ENCODE measurements at regions not wholly inside any gene's neighbourhood (a gene's known extent, or its start where the extent isn't known, plus 50 kb on each side); places are given as distances from the start of the nearest gene placed in this dataset.

DNA sequence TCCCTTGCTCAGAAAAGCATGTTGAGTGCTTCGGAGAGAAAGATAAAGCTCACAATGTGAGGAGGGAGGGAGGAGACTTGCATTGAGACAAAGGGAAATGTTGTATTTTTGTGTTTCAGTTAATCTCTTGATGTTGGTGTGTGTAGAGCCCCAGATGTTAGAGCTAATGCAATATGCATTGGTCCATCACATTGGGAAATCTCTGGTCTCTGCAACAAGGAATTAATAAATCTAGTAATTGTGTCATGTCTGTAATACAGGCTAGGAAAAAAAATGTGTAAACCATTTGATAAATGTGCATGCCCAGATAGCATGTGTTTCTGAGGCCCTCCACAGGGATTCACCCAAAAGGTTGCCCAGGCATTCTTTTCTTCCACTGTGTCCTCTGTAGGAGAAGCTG is 230.4 kb upstream of the KCNH8 start:
- DNase-seq (ENCODE audit: low spot score), result no peak

DNA sequence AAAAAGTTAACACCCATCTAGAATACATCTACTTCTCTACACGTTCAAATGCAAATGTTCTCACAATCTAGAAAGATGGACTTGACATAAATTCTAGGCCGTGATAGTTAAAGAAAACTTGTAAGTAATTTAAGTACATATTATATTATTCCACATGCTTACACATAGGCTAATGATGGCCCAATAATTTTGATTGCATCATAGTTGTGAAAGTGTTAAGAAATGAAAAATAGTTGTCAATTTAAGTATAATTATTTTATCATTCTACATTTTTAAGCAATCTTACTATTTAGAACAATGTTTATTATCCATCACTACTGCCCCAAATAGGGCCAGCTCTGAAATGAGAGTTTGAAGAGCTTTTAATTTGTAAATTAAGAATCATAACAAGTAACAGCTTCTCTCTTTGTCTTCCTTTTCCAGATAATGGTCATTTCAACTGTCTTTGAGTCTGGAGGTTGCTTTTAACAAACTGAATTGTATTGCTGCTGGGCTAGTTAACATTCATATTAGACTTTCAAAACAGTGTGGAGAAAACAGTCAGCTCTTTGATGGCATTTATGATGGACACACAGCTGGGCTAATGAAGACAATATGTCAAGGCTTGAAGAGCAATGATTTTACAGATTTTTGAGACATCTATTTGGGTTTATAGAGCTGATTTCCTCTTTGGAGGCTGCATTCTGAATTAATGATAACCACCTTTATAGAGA is 246.1 kb upstream of the KCNH8 start:
- CTCF ChIA-PET, result no interaction called here
- intact Hi-C loops (cut with micrococcal nuclease; ENCODE audit: unreplicated experiment), result no loop called here

More for the DNA sequence above, 230.4 kb upstream of the KCNH8 start:
- no TSS peak for BruUV-seq (replicated peaks)
- Histone ChIP-seq H3K4me3 (ENCODE audit: low read depth, low read length, poor library complexity, severe bottlenecking) (no peak overlapping the region), H3K27me3 (replicated peaks; ENCODE audit: insufficient read depth, low read depth, low read length, poor library complexity) (no peaks in the 10 kb centered on the region), H3K36me3 (ENCODE audit: insufficient read depth, low read length, poor library complexity, severe bottlenecking) (no peaks in the 10 kb centered on the region), H3K9me3 (ENCODE audit: low read depth, low read length, poor library complexity, severe bottlenecking) (peaks cover 6% of the 10 kb centered on the region), H3K27ac (ENCODE audit: low read depth, low read length, poor library complexity, severe bottlenecking) (no peak overlapping the region), H3K4me1 (ENCODE audit: insufficient read depth, low read length, poor library complexity, severe bottlenecking) (no peaks in the 10 kb centered on the region)
- intact Hi-C loops (cut with micrococcal nuclease; ENCODE audit: unreplicated experiment), result no loop called here
- ChIA-PET CTCF (no interaction called here), POLR2A (ENCODE audit: low non-redundant PET) (no interaction called here)
- no peak for TF ChIP-seq EZH2 (IDR thresholded peaks at IDR 0.05; ENCODE audit: borderline replicate concordance, low read depth, low read length, poor library complexity, severe bottlenecking)

DNA sequence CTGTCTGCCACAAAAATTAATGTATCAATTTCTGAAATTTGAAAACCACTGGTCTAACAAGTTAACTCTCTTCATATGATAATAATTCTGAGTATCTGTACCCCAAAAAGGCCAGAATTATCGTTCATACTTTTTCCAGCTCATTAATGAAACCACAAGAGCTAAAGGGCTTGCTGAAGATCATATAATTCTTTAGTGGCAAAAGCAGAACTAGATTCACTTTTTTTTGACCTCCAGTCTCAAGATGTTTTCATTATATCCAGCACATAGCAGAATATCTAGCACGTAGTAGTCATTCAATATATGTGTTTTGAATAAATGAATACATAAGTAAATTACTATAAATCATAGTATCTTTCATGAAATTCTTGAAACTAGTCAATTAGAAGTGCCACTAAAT is 246.7 kb upstream of the KCNH8 start:
- TF ChIP-seq, protein P1, sequence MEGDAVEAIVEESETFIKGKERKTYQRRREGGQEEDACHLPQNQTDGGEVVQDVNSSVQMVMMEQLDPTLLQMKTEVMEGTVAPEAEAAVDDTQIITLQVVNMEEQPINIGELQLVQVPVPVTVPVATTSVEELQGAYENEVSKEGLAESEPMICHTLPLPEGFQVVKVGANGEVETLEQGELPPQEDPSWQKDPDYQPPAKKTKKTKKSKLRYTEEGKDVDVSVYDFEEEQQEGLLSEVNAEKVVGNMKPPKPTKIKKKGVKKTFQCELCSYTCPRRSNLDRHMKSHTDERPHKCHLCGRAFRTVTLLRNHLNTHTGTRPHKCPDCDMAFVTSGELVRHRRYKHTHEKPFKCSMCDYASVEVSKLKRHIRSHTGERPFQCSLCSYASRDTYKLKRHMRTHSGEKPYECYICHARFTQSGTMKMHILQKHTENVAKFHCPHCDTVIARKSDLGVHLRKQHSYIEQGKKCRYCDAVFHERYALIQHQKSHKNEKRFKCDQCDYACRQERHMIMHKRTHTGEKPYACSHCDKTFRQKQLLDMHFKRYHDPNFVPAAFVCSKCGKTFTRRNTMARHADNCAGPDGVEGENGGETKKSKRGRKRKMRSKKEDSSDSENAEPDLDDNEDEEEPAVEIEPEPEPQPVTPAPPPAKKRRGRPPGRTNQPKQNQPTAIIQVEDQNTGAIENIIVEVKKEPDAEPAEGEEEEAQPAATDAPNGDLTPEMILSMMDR (conservative IDR thresholded peaks at IDR 0.05; ENCODE audit: low read depth, low read length), result no peak
- TF ChIP-seq EZH2 (IDR thresholded peaks at IDR 0.05; ENCODE audit: borderline replicate concordance, low read depth, low read length, poor library complexity, severe bottlenecking), result no peak
- POLR2A ChIA-PET (ENCODE audit: low non-redundant PET), result no interaction called here
- CTCF ChIA-PET, result no interaction called here
- H3K4me3 ChIP-seq (ENCODE audit: low read depth, low read length, poor library complexity, severe bottlenecking), result no peak overlapping the region
- H3K27ac ChIP-seq (ENCODE audit: low read depth, low read length, poor library complexity, severe bottlenecking), result no peak overlapping the region
- H3K36me3 ChIP-seq (ENCODE audit: insufficient read depth, low read length, poor library complexity, severe bottlenecking), result no peaks in the 10 kb centered on the region
- intact Hi-C loops (cut with micrococcal nuclease; ENCODE audit: unreplicated experiment), result no loop called here
- no peak for DNase-seq (ENCODE audit: low spot score)
- no peaks in the 10 kb centered on the region for H3K27me3 ChIP-seq (replicated peaks; ENCODE audit: insufficient read depth, low read depth, low read length, poor library complexity)
- H3K9me3 ChIP-seq (ENCODE audit: low read depth, low read length, poor library complexity, severe bottlenecking), result no peaks in the 10 kb centered on the region
- H3K4me1 ChIP-seq (ENCODE audit: insufficient read depth, low read length, poor library complexity, severe bottlenecking), result no peaks in the 10 kb centered on the region
- no TSS peak for BruUV-seq (replicated peaks)

More for the DNA sequence above, 246.1 kb upstream of the KCNH8 start:
- POLR2A ChIA-PET (ENCODE audit: low non-redundant PET), result no interaction called here
- no TSS peak for BruUV-seq (replicated peaks)
- H3K4me3 ChIP-seq (ENCODE audit: low read depth, low read length, poor library complexity, severe bottlenecking), result no peak overlapping the region
- H3K27me3 ChIP-seq (replicated peaks; ENCODE audit: insufficient read depth, low read depth, low read length, poor library complexity), result no peaks in the 10 kb centered on the region
- H3K4me1 ChIP-seq (ENCODE audit: insufficient read depth, low read length, poor library complexity, severe bottlenecking), result no peaks in the 10 kb centered on the region
- H3K9me3 ChIP-seq (ENCODE audit: low read depth, low read length, poor library complexity, severe bottlenecking), result no peaks in the 10 kb centered on the region
- no peaks in the 10 kb centered on the region for H3K36me3 ChIP-seq (ENCODE audit: insufficient read depth, low read length, poor library complexity, severe bottlenecking)
- no peak for DNase-seq (ENCODE audit: low spot score)
- H3K27ac ChIP-seq (ENCODE audit: low read depth, low read length, poor library complexity, severe bottlenecking), result no peak overlapping the region
- TF ChIP-seq, protein P1 (conservative IDR thresholded peaks at IDR 0.05; ENCODE audit: low read depth, low read length), result no peak
- TF ChIP-seq EZH2 (IDR thresholded peaks at IDR 0.05; ENCODE audit: borderline replicate concordance, low read depth, low read length, poor library complexity, severe bottlenecking), result no peak

DNA sequence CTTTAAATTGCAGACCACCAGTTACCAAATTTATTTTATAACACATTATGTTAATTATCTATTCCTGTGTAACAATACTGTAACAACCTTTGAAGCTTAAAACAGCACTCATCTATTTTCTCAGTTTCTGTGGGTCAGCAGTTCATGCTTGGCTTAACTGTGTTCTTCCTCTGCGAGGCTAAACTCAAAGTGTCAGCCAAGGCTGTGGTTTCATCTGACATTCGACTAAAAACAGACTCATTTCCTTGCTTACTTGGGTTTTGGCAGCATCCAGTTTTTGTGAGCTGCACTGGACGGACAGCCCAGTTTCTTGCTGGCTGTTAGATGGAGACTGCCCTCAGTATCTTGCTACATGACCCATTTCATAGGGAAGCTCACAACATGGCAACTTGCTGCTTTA is 247.3 kb upstream of the KCNH8 start:
- Histone ChIP-seq H3K4me3 (ENCODE audit: low read depth, low read length, poor library complexity, severe bottlenecking) (no peak overlapping the region), H3K36me3 (ENCODE audit: insufficient read depth, low read length, poor library complexity, severe bottlenecking) (no peaks in the 10 kb centered on the region), H3K9me3 (ENCODE audit: low read depth, low read length, poor library complexity, severe bottlenecking) (no peaks in the 10 kb centered on the region), H3K27ac (ENCODE audit: low read depth, low read length, poor library complexity, severe bottlenecking) (no peak overlapping the region), H3K4me1 (ENCODE audit: insufficient read depth, low read length, poor library complexity, severe bottlenecking) (no peaks in the 10 kb centered on the region), H3K27me3 (replicated peaks; ENCODE audit: insufficient read depth, low read depth, low read length, poor library complexity) (no peaks in the 10 kb centered on the region)
- no TSS peak for BruUV-seq (replicated peaks)
- POLR2A ChIA-PET (ENCODE audit: low non-redundant PET), result no interaction called here
- CTCF ChIA-PET, result no interaction called here
- intact Hi-C loops (cut with micrococcal nuclease; ENCODE audit: unreplicated experiment), result no loop called here
- no peak for DNase-seq (ENCODE audit: low spot score)
- TF ChIP-seq, protein P1 (conservative IDR thresholded peaks at IDR 0.05; ENCODE audit: low read depth, low read length), result no peak
- TF ChIP-seq EZH2 (IDR thresholded peaks at IDR 0.05; ENCODE audit: borderline replicate concordance, low read depth, low read length, poor library complexity, severe bottlenecking), result no peak
